DMS79 treated with DMSO at 0.1 percent for 48 hours (cell line): ENCODE measurements at regions not wholly inside any gene's neighbourhood (a gene's known extent, or its start where the extent isn't known, plus 50 kb on each side); places are given as distances from the start of the nearest gene placed in this dataset.
"Not testable (repeated sequence)": the region's sequence is repeated elsewhere in the genome, so short reads cannot be mapped to it uniquely, and the experiment has no call there.

ENCODE experiments used
- DNase-seq: peaks from one replicate; lab custom pipeline; 2025; lab: John Stamatoyannopoulos, UW

- DNase-seq: not testable (repeated sequence)
Observed at GRCh38 chr18:65998971-65999700, 248.3 kb downstream of the CDH7 start.

GRCh38 chr18:65995206-65995605 lies 244.4 kb downstream of the CDH7 start:
- DNase-seq: no peak

- no peak for DNase-seq
Observed at GRCh38 chr18:65994302-65994701, 243.5 kb downstream of the CDH7 start.

- no peak for DNase-seq
Observed at GRCh38 chr18:65990944-65991708, 240.3 kb downstream of the CDH7 start.

- DNase-seq: no peak
Observed at GRCh38 chr18:65990174-65990690, 239.4 kb downstream of the CDH7 start.

GRCh38 chr18:65988972-65989371 lies 238.2 kb downstream of the CDH7 start:
- DNase-seq: no peak

GRCh38 chr18:65988386-65988785 lies 237.6 kb downstream of the CDH7 start:
- no peak for DNase-seq

GRCh38 chr18:65983750-65984149 lies 232.9 kb downstream of the CDH7 start:
- no peak for DNase-seq

GRCh38 chr18:65975536-65975935 lies 224.7 kb downstream of the CDH7 start:
- no peak for DNase-seq

- no peak for DNase-seq
Observed at GRCh38 chr18:65974758-65975157, 223.9 kb downstream of the CDH7 start.

- DNase-seq: no peak
Observed at GRCh38 chr18:65968239-65969004, 217.6 kb downstream of the CDH7 start.

GRCh38 chr18:65955747-65956146 lies 204.9 kb downstream of the CDH7 start:
- DNase-seq: no peak

GRCh38 chr18:65954372-65954771 lies 203.6 kb downstream of the CDH7 start:
- no peak for DNase-seq

GRCh38 chr18:65946777-65947176 lies 196.0 kb downstream of the CDH7 start:
- DNase-seq: no peak

GRCh38 chr18:65943268-65943667 lies 192.5 kb downstream of the CDH7 start:
- DNase-seq: no peak

- no peak for DNase-seq
Observed at GRCh38 chr18:65942854-65943253, 192.0 kb downstream of the CDH7 start.

GRCh38 chr18:65942104-65942503 lies 191.3 kb downstream of the CDH7 start:
- DNase-seq: no peak

- no peak for DNase-seq
Observed at GRCh38 chr18:65941482-65941881, 190.7 kb downstream of the CDH7 start.
